HEK293T (cell line): ENCODE measurements at regions not wholly inside any gene's neighbourhood (a gene's known extent, or its start where the extent isn't known, plus 50 kb on each side); places are given as distances from the start of the nearest gene placed in this dataset.

ENCODE experiments used
- CTCF ChIA-PET: fragments of 350-600 bp; formaldehyde crosslinking; extraction: SDS; loops from one replicate; lab custom pipeline; 2021; ENCODE audit warnings: antibody characterized with exemption, inconsistent platforms; lab: Yijun Ruan, JAX
- POLR2A ChIA-PET: fragments of 350-600 bp; formaldehyde crosslinking; extraction: SDS; loops from one replicate; lab custom pipeline; 2020; ENCODE audit warnings: antibody characterized with exemption, inconsistent platforms; lab: Yijun Ruan, JAX
- DNase-seq: peaks from one replicate; pipeline ENCODE4 v3.0.0; 2012; ENCODE audit warnings: mixed read lengths; ENCODE audit errors: extremely low spot score
- ARNT ChIP-seq: fragments of 450-650 bp; IDR thresholded peaks from 2 replicates; pipeline ENCODE4 v1.6.1; 2017; ENCODE audit warnings: mild to moderate bottlenecking
- BHLHE40 ChIP-seq: fragments of 450-650 bp; IDR thresholded peaks from 2 replicates; pipeline ENCODE4 v1.6.1; 2016; ENCODE audit warnings: mild to moderate bottlenecking, moderate library complexity, borderline replicate concordance
- CTBP1 ChIP-seq: fragments of 450-650 bp; IDR thresholded peaks from 2 replicates; pipeline ENCODE4 v1.6.1; 2016; ENCODE audit warnings: borderline replicate concordance
- ELF4 ChIP-seq: fragments of 450-650 bp; IDR thresholded peaks from 2 replicates; pipeline ENCODE4 v1.6.1; 2017; ENCODE audit warnings: antibody characterized with exemption
- FOXA1 ChIP-seq: fragments of 450-650 bp; IDR thresholded peaks from 2 replicates; pipeline ENCODE4 v1.6.1; 2016; ENCODE audit warnings: mild to moderate bottlenecking
- FOXK2 ChIP-seq: fragments of 450-650 bp; IDR thresholded peaks from 2 replicates; pipeline ENCODE4 v1.6.1; 2016; ENCODE audit warnings: mild to moderate bottlenecking
- FOXM1 ChIP-seq: fragments of 450-650 bp; IDR thresholded peaks from 2 replicates; pipeline ENCODE4 v1.6.1; 2017; ENCODE audit warnings: mild to moderate bottlenecking, borderline replicate concordance
- HDGF ChIP-seq: fragments of 450-650 bp; IDR thresholded peaks from 2 replicates; pipeline ENCODE4 v1.6.1; 2017; ENCODE audit warnings: antibody characterized with exemption, borderline replicate concordance
- L3MBTL2 ChIP-seq: fragments of 450-650 bp; conservative IDR thresholded peaks from 2 replicates; pipeline ENCODE4 v1.6.1; 2016; ENCODE audit warnings: mild to moderate bottlenecking
- LEF1 ChIP-seq: fragments of 450-650 bp; IDR thresholded peaks from 2 replicates; pipeline ENCODE4 v1.6.1; 2017; ENCODE audit warnings: mild to moderate bottlenecking, borderline replicate concordance
- NFRKB ChIP-seq: fragments of 450-650 bp; IDR thresholded peaks from 2 replicates; pipeline ENCODE4 v1.6.1; 2016; ENCODE audit warnings: mild to moderate bottlenecking, moderate library complexity
- PKNOX1 ChIP-seq: fragments of 450-650 bp; IDR thresholded peaks from 2 replicates; pipeline ENCODE4 v1.6.1; 2016
- SP1 ChIP-seq: fragments of 450-650 bp; IDR thresholded peaks from 2 replicates; pipeline ENCODE4 v1.6.1; 2017
- SUZ12 ChIP-seq: fragments of 450-650 bp; IDR thresholded peaks from 2 replicates; pipeline ENCODE4 v1.6.1; 2016; ENCODE audit warnings: mild to moderate bottlenecking
- TARDBP ChIP-seq: fragments of 450-650 bp; IDR thresholded peaks from 2 replicates; pipeline ENCODE4 v1.6.1; 2016
- ZNF384 ChIP-seq: fragments of 450-650 bp; IDR thresholded peaks from 2 replicates; pipeline ENCODE4 v1.6.1; 2016

DNA sequence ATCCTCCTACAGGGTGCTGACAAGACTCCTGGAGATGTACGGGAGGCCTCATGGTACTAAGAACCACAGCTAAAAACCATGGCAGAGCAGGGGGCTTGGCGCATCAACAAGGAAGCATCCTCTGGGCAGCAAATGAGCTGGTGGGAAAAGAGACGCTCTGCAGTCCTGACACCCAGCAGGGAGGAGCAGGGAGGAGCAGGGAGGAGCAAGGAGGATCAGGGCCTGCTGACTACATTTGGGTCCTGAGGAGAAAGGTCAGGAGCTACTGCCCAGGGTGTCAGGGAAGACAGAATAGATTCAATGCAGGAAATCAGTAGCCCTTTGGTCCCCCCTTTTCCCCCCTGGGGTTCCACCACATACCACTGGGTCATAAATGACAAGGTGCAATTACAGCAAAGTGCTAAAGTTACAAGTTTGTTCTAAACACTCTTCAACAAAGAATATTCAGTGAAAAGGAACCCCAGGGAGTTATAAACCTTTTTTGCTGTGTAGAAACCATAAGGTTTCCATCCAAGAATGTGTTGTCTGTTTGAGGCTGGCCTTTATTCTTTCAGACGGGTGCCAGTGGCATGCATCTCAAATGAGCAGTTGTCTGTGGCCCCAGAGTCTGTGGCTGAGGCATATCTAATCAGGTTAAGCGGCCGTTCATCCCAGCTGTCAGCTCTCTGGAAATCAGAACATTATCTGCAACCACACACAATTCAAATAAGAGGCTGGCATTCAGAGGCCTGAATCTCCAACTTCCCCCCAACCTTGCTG is 325.0 kb downstream of the CDC5L start:
- POLR2A ChIA-PET = no interaction called here
- TF ChIP-seq FOXA1 (no peak), FOXM1 (no peak), SP1 (no peak), BHLHE40 (no peak), LEF1 (no peak), FOXK2 (no peak), ZNF384 (no peak), SUZ12 (no peak), HDGF (no peak), ELF4 (no peak), TARDBP (no peak), NFRKB (no peak)
- CTCF ChIA-PET = no interaction called here
- DNase-seq = no peak

DNA sequence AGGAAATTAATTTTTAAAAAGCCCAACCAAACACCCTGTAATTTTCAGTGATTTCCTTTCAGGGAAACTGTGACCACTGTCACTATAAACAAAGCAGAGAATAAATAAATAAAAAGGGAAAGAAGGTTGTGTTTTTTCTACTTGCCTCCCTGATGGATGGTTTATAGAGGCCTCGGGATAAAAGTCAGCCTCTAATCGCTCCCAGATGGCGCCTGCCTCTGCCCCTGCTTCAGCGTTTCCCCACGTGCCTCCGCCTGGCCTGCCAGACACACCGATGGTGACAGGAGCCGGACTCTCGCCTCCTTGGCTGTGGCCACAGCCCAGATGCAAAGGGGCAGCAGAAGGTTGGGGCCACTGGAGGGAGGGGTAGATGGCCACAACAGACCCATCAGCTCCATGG is 327.7 kb downstream of the CDC5L start:
- DNase-seq = no peak
- ChIA-PET CTCF (no interaction called here), POLR2A (no interaction called here)
- no peak for TF ChIP-seq TARDBP
- TF ChIP-seq ELF4 = no peak
- no peak for TF ChIP-seq ARNT
- no peak for TF ChIP-seq ZNF384
- TF ChIP-seq NFRKB = no peak
- TF ChIP-seq FOXA1 = no peak
- TF ChIP-seq SUZ12 = no peak
- no peak for TF ChIP-seq PKNOX1
- TF ChIP-seq LEF1 = no peak
- no peak for TF ChIP-seq FOXM1
- TF ChIP-seq SP1 = no peak

DNA sequence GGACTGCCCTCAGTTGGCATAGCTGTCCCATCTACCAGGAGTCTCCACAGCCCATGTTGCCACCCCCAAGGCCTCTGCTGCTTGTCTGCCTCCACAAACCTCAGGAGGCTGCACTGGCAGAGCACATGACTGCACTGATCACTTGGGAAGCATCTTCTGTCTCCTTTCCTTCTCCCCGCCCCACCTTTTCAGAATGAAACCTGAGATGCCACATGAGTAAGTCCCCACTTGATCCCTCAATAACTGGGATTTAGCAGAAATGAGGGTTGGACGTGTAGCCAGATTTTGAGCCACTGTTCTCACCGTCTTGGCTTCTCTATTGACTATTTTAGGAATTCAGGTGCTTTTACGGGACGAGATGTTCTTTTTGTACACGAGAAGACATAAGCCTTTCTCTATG is 328.4 kb downstream of the CDC5L start:
- ChIA-PET CTCF (no interaction called here), POLR2A (no interaction called here)
- TF ChIP-seq ARNT = no peak
- TF ChIP-seq NFRKB = no peak
- TF ChIP-seq PKNOX1 = no peak
- TF ChIP-seq ZNF384 = no peak
- no peak for TF ChIP-seq LEF1
- TF ChIP-seq FOXK2 = no peak
- TF ChIP-seq TARDBP = no peak
- no peak for TF ChIP-seq SP1
- no peak for TF ChIP-seq BHLHE40
- no peak for TF ChIP-seq ELF4
- no peak for TF ChIP-seq FOXA1
- no peak for TF ChIP-seq L3MBTL2
- no peak for TF ChIP-seq CTBP1
- no peak for DNase-seq

DNA sequence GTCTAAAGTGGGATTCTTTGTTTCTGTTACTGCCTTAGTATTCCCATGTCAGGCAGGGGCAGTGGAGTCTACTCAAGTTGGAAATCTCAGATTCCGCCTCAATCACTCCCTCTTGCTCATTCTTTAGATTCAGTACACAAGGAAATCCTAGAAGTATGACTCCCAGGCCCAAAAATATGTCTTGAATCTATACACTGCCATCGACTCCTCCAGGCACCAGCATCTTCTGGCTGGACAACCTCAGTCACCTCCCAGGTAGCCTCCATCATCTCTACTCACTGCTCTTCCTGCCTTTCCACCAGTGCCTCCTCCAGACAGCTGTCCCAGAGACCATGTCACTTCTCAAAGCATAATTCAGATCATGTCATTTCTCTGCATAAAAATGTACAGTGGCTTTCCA is 329.9 kb downstream of the CDC5L start:
- DNase-seq = no peak
- ChIA-PET CTCF (interaction anchor here (0.7 to 1.0 kb wide), 2 partner anchors 15 to 124 kb away, joined by 3 to 7 read pairs; no protein-coding TSS in a partner anchor), POLR2A (no interaction called here)
- TF ChIP-seq TARDBP = no peak
- TF ChIP-seq ELF4 = no peak
- TF ChIP-seq ARNT = no peak
- no peak for TF ChIP-seq BHLHE40
- TF ChIP-seq FOXM1 = no peak
- no peak for TF ChIP-seq CTBP1
- TF ChIP-seq PKNOX1 = no peak
- no peak for TF ChIP-seq SUZ12

DNA sequence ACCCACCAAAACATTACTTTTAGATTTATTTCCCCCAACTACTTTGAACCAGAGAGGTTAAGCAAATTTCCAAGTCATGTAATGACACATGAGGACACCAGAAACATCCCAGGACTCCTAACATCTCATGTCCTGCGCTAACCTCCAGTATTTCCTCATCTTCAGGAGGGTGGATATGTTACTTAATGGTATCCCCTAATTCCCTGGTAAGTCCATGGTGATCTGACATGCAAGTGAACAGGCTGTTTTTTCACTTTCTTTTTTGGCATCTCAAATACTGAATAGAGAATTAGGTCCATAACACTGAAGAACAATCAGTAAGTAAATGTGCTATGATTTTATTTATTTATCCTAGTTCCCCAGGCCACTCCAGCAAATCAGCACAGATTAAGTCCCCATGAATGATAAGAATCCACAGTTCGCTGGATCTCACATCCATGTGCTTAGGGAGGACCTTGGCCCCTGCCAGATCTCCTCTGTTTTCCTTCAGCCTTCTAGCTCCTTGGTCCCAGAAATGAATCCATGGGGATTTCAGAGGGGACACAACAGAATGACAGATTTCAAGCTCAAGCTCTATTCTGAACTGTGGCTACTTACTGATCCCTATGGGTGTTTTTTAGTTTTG is 334.6 kb downstream of the CDC5L start:
- ChIA-PET POLR2A (no interaction called here), CTCF (interaction anchor here (0.6 kb wide), 1 partner anchor 246 kb away, joined by 4 read pairs; no protein-coding TSS in a partner anchor)
- TF ChIP-seq LEF1 = no peak
- TF ChIP-seq NFRKB = no peak
- no peak for TF ChIP-seq SUZ12
- no peak for TF ChIP-seq FOXK2
- TF ChIP-seq BHLHE40 = no peak
- no peak for TF ChIP-seq FOXA1
- TF ChIP-seq FOXM1 = no peak
- no peak for TF ChIP-seq L3MBTL2
- TF ChIP-seq HDGF = no peak
- TF ChIP-seq CTBP1 = no peak
- no peak for TF ChIP-seq ELF4
- TF ChIP-seq TARDBP = no peak
- no peak for DNase-seq

GRCh38 chr6:44722736-44723135 is 335.2 kb downstream of the CDC5L start:
- no peak for DNase-seq
- TF ChIP-seq ZNF384 (no peak), NFRKB (no peak), FOXM1 (no peak), PKNOX1 (no peak), SP1 (no peak), HDGF (no peak), FOXK2 (no peak), TARDBP (no peak), SUZ12 (no peak), ARNT (no peak), L3MBTL2 (no peak), CTBP1 (no peak), BHLHE40 (no peak), ELF4 (no peak), FOXA1 (no peak), LEF1 (no peak)
- CTCF ChIA-PET = interaction anchor here (0.7 to 1.5 kb wide), 3 partner anchors 67 to 1144 kb away, joined by 3 to 5 read pairs (median 3); no protein-coding TSS in a partner anchor
- POLR2A ChIA-PET = no interaction called here
